GM12878 (cell line): ENCODE measurements at regions not wholly inside any gene's neighbourhood (a gene's known extent, or its start where the extent isn't known, plus 50 kb on each side); places are given as distances from the start of the nearest gene placed in this dataset.

Experiments used
- ATAC-seq: fragments of 200-7000 bp; cut with Tn5 transposase; 3 replicates; pipeline ENCODE4 v1.9.1; 2020; ENCODE audit warnings: mild to moderate bottlenecking, moderate library complexity
- BruUV-seq: library from RNA; stranded (reverse); fragments of 400-500 nt; replicated peaks from 2 replicates; lab custom pipeline; 2021; lab: Mats Ljungman, UMichigan
- CTCF ChIA-PET: fragments of 300-600 bp; sonication (Branson Sonifier 250); formaldehyde crosslinking; extraction: SDS; loops from one replicate; lab custom pipeline; 2021; ENCODE audit warnings: inconsistent platforms; lab: Yijun Ruan, JAX
- POLR2A ChIA-PET: fragments of 350-600 bp; formaldehyde crosslinking; extraction: SDS; loops from one replicate; lab custom pipeline; 2021; ENCODE audit warnings: inconsistent platforms; lab: Charles Lee
- RAD21 ChIA-PET: fragments of 300-600 bp; sonication (Branson Sonifier 250); formaldehyde crosslinking; loops from one replicate; lab custom pipeline; 2023; ENCODE audit warnings: antibody characterized with exemption; ENCODE audit not compliant: unreplicated experiment; lab: Charles Lee
- SMC1A ChIA-PET: fragments of 300-600 bp; sonication (Branson Sonifier 250); formaldehyde crosslinking; loops from one replicate; lab custom pipeline; 2023; ENCODE audit not compliant: unreplicated experiment, uncharacterized antibody; lab: Charles Lee
- DNase-seq: peaks from one replicate; pipeline ENCODE4 v3.0.0-alpha.2; 2011; ENCODE audit warnings: low read depth, low spot score
- FAIRE-seq: peaks from 3 replicates; lab custom pipeline; 2011; peaks lifted over from hg19 to GRCh38; lab: Jason Lieb, UNC
- H2AFZ ChIP-seq: 2 replicates; pipeline ENCODE4 v1.6.0; 2011; ENCODE audit warnings: low read depth, low read length, control low read depth; ENCODE audit not compliant: control insufficient read depth
- H3K27ac ChIP-seq: 2 replicates; pipeline ENCODE4 v1.5.1; 2011; ENCODE audit warnings: control low read depth; ENCODE audit not compliant: control insufficient read depth, insufficient read depth
- H3K27me3 ChIP-seq, 2 experiments: replicated peaks in 1 of 2; 2 replicates each; pipeline versions ENCODE4 v1.6.0 to v1.6.1; 2011; ENCODE audit warnings: low read length in 1 of 2; ENCODE audit not compliant: control insufficient read depth in 2 of 2, insufficient read depth in 2 of 2
- H3K36me3 ChIP-seq, 2 experiments: 2 replicates each; pipeline ENCODE4 v1.5.1; 2011; ENCODE audit warnings: low read length in 1 of 2; ENCODE audit not compliant: control insufficient read depth in 2 of 2, insufficient read depth in 2 of 2
- H3K4me1 ChIP-seq: 2 replicates; pipeline ENCODE4 v1.6.1; 2011; ENCODE audit warnings: mild to moderate bottlenecking, low read length, moderate library complexity, mixed read lengths; ENCODE audit not compliant: control insufficient read depth, insufficient read depth
- H3K4me2 ChIP-seq: 2 replicates; pipeline ENCODE4 v1.6.0; 2011; ENCODE audit warnings: control low read depth; ENCODE audit not compliant: control insufficient read depth, insufficient read depth
- H3K4me3 ChIP-seq: fragments of 200-600 bp; sonication (generic); 2 replicates; pipeline ENCODE4 v1.5.1; 2016
- H3K79me2 ChIP-seq: 2 replicates; pipeline ENCODE4 v1.6.0; 2011; ENCODE audit warnings: low read length; ENCODE audit not compliant: control insufficient read depth, insufficient read depth
- H3K9ac ChIP-seq: 2 replicates; pipeline ENCODE4 v1.8.0; 2011; ENCODE audit warnings: low read length, control low read depth, mixed read lengths; ENCODE audit not compliant: control insufficient read depth, insufficient read depth
- H3K9me3 ChIP-seq: replicated peaks from 3 replicates; pipeline ENCODE4 v1.5.1; 2011; ENCODE audit warnings: mild to moderate bottlenecking, low read length; ENCODE audit not compliant: control insufficient read depth, insufficient read depth
- H4K20me1 ChIP-seq: 2 replicates; pipeline ENCODE4 v1.6.0; 2011; ENCODE audit not compliant: control insufficient read depth, insufficient read depth
- CBX5 ChIP-seq: sonication (generic); IDR thresholded peaks from 2 replicates; pipeline ENCODE4 v1.6.1; 2016; ENCODE audit warnings: low read depth, moderate library complexity, mild to moderate bottlenecking, inconsistent platforms
- FOXK2 ChIP-seq: fragments of 450-650 bp; IDR thresholded peaks from 2 replicates; pipeline ENCODE4 v1.6.1; 2017; ENCODE audit warnings: mild to moderate bottlenecking, moderate library complexity
- GABPA ChIP-seq: IDR thresholded peaks from 2 replicates; pipeline ENCODE4 v1.6.1; 2014; ENCODE audit warnings: antibody characterized with exemption, low read depth, mild to moderate bottlenecking, inconsistent platforms
- HCFC1 ChIP-seq: fragments of 150-350 bp; IDR thresholded peaks from 2 replicates; pipeline ENCODE4 v1.6.1; 2014; ENCODE audit warnings: low read length
- MTA3 ChIP-seq: IDR thresholded peaks from 2 replicates; pipeline ENCODE4 v1.6.1; 2012; ENCODE audit warnings: low read length, inconsistent platforms, borderline replicate concordance
- NR2C2 ChIP-seq: IDR thresholded peaks from 2 replicates; pipeline ENCODE4 v1.6.1; 2011; ENCODE audit warnings: borderline replicate concordance, low read depth; ENCODE audit not compliant: control insufficient read depth, insufficient read length
- POLR2A ChIP-seq: IDR thresholded peaks from 2 replicates; pipeline ENCODE4 v1.6.1; 2011; ENCODE audit warnings: low read depth, mild to moderate bottlenecking, low read length
- POLR2AphosphoS5 ChIP-seq: IDR thresholded peaks from 2 replicates; pipeline ENCODE4 v1.6.1; 2011; ENCODE audit warnings: mild to moderate bottlenecking, low read length, inconsistent platforms
- TAF1 ChIP-seq: IDR thresholded peaks from 2 replicates; pipeline ENCODE4 v1.6.1; 2011; ENCODE audit warnings: mild to moderate bottlenecking, low read depth, low read length, borderline replicate concordance
- WGBS: methylation state at CpG from one replicate; pipeline ENCODE4 v1.1.6; 2016; ENCODE audit warnings: low lambda C conversion rate; ENCODE audit not compliant: insufficient replicate concordance, insufficient coverage; ENCODE audit errors: missing lambda C conversion rate; 5-methylcytosine and 5-hydroxymethylcytosine counted together
- in situ Hi-C: fragments of 300-500 bp; cut with MboI; formaldehyde crosslinking; loops from 9 replicates; pipeline ENCODE4 v1.14.3; 2018; ENCODE audit warnings: mixed read lengths
- intact Hi-C: fragments of 100-400 bp; cut with micrococcal nuclease; formaldehyde crosslinking; loops from one replicate; pipeline ENCODE4 v1.14.2; 2022; ENCODE audit not compliant: unreplicated experiment
- TF ChIP-seq, protein P1 (sequence below): fragments of 450-650 bp; IDR thresholded peaks from 2 replicates; pipeline ENCODE4 v1.6.1; 2016; ENCODE audit warnings: mild to moderate bottlenecking
- TF ChIP-seq, protein P2 (sequence below): fragments of 150-350 bp; IDR thresholded peaks from 2 replicates; pipeline ENCODE4 v1.6.1; 2014; ENCODE audit warnings: mild to moderate bottlenecking, low read depth, low read length
- TF ChIP-seq, protein P3 (sequence below): fragments of 450-650 bp; IDR thresholded peaks from 2 replicates; pipeline ENCODE4 v1.6.1; 2017; ENCODE audit warnings: mild to moderate bottlenecking
- TF ChIP-seq, protein P4 (sequence below), 3 experiments: IDR thresholded peaks in 2 of 3; conservative IDR thresholded peaks in 1 of 3; 2 replicates each; pipeline ENCODE4 v1.5.1; 2011; ENCODE audit warnings: low read depth in 3 of 3, low read length in 3 of 3, mild to moderate bottlenecking in 3 of 3, control low read depth in 2 of 3, moderate library complexity in 2 of 3, inconsistent platforms in 1 of 3, mixed read lengths in 1 of 3; ENCODE audit not compliant: control insufficient read depth in 2 of 3, insufficient read depth in 1 of 3; ENCODE audit errors: extremely low read depth in 1 of 3
- TF ChIP-seq, protein P5 (sequence below): fragments of 150-350 bp; IDR thresholded peaks from 2 replicates; pipeline ENCODE4 v1.6.1; 2016; ENCODE audit warnings: low read depth, low read length

DNA sequence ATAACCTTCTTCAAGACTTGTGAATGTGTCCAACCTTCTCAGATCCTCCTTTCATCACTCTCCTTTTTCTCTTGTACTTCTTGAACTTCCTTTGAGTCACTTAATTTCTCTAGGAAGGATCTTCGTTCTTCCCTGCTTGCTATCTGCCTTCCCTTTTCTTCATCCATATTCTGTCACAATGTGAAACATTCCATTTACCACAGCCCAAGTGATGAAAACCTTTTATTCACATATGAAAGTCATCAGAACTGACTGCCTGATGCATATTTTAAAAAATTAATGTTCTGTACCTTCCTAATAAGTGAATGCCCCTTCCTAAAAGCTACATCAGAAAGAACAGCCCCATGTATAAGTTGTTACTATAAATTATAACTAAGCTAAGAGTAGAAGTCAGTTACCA is 520.4 kb upstream of the LUZP2 start:
- H2AFZ ChIP-seq: no peak overlapping the region
- no peak for FAIRE-seq

More for the DNA sequence above, 520.4 kb upstream of the LUZP2 start:
- SMC1A ChIA-PET: interaction anchor here (1.6 kb wide), 1 partner anchor 31 kb away, joined by 4 read pairs; no protein-coding TSS in a partner anchor
- Histone ChIP-seq H3K4me2 (no peak overlapping the region), H3K79me2 (no peaks in the 10 kb centered on the region), H3K27me3 (no peaks in the 10 kb centered on the region), H3K36me3 (no peaks in the 10 kb centered on the region), H4K20me1 (no peaks in the 10 kb centered on the region), H3K4me3 (no peak overlapping the region), H3K9ac (no peak overlapping the region), H3K4me1 (no peaks in the 10 kb centered on the region), H3K27ac (no peak overlapping the region), H3K9me3 (no peaks in the 10 kb centered on the region)
- 0% methylated on average over 1 of the region's 1 CpG for WGBS
- POLR2A ChIA-PET: interaction anchor here (0.6 kb wide), 1 partner anchor 1759 kb away, joined by 3 read pairs; no protein-coding TSS in a partner anchor
- RAD21 ChIA-PET: no interaction called here
- TF ChIP-seq, protein P1, sequence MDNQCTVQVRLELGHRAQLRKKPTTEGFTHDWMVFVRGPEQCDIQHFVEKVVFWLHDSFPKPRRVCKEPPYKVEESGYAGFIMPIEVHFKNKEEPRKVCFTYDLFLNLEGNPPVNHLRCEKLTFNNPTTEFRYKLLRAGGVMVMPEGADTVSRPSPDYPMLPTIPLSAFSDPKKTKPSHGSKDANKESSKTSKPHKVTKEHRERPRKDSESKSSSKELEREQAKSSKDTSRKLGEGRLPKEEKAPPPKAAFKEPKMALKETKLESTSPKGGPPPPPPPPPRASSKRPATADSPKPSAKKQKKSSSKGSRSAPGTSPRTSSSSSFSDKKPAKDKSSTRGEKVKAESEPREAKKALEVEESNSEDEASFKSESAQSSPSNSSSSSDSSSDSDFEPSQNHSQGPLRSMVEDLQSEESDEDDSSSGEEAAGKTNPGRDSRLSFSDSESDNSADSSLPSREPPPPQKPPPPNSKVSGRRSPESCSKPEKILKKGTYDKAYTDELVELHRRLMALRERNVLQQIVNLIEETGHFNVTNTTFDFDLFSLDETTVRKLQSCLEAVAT: no peak
- TF ChIP-seq GABPA (no peak), FOXK2 (no peak), TAF1 (no peak), CBX5 (no peak), MTA3 (no peak), HCFC1 (no peak), POLR2AphosphoS5 (no peak), NR2C2 (no peak), POLR2A (no peak)
- TF ChIP-seq, protein P2, sequence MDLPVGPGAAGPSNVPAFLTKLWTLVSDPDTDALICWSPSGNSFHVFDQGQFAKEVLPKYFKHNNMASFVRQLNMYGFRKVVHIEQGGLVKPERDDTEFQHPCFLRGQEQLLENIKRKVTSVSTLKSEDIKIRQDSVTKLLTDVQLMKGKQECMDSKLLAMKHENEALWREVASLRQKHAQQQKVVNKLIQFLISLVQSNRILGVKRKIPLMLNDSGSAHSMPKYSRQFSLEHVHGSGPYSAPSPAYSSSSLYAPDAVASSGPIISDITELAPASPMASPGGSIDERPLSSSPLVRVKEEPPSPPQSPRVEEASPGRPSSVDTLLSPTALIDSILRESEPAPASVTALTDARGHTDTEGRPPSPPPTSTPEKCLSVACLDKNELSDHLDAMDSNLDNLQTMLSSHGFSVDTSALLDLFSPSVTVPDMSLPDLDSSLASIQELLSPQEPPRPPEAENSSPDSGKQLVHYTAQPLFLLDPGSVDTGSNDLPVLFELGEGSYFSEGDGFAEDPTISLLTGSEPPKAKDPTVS: no peak
- TF ChIP-seq, protein P3, sequence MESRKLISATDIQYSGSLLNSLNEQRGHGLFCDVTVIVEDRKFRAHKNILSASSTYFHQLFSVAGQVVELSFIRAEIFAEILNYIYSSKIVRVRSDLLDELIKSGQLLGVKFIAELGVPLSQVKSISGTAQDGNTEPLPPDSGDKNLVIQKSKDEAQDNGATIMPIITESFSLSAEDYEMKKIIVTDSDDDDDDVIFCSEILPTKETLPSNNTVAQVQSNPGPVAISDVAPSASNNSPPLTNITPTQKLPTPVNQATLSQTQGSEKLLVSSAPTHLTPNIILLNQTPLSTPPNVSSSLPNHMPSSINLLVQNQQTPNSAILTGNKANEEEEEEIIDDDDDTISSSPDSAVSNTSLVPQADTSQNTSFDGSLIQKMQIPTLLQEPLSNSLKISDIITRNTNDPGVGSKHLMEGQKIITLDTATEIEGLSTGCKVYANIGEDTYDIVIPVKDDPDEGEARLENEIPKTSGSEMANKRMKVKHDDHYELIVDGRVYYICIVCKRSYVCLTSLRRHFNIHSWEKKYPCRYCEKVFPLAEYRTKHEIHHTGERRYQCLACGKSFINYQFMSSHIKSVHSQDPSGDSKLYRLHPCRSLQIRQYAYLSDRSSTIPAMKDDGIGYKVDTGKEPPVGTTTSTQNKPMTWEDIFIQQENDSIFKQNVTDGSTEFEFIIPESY: no peak
- TF ChIP-seq, protein P4, sequence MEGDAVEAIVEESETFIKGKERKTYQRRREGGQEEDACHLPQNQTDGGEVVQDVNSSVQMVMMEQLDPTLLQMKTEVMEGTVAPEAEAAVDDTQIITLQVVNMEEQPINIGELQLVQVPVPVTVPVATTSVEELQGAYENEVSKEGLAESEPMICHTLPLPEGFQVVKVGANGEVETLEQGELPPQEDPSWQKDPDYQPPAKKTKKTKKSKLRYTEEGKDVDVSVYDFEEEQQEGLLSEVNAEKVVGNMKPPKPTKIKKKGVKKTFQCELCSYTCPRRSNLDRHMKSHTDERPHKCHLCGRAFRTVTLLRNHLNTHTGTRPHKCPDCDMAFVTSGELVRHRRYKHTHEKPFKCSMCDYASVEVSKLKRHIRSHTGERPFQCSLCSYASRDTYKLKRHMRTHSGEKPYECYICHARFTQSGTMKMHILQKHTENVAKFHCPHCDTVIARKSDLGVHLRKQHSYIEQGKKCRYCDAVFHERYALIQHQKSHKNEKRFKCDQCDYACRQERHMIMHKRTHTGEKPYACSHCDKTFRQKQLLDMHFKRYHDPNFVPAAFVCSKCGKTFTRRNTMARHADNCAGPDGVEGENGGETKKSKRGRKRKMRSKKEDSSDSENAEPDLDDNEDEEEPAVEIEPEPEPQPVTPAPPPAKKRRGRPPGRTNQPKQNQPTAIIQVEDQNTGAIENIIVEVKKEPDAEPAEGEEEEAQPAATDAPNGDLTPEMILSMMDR (IDR thresholded peaks at IDR 0.05 in 2 of 3, conservative IDR thresholded peaks at IDR 0.05 in 1 of 3; ENCODE audit: control insufficient read depth in 2 of 3, extremely low read depth in 1 of 3, insufficient read depth in 1 of 3, low read depth in 3 of 3, low read length in 3 of 3): no peak
- TF ChIP-seq, protein P5, sequence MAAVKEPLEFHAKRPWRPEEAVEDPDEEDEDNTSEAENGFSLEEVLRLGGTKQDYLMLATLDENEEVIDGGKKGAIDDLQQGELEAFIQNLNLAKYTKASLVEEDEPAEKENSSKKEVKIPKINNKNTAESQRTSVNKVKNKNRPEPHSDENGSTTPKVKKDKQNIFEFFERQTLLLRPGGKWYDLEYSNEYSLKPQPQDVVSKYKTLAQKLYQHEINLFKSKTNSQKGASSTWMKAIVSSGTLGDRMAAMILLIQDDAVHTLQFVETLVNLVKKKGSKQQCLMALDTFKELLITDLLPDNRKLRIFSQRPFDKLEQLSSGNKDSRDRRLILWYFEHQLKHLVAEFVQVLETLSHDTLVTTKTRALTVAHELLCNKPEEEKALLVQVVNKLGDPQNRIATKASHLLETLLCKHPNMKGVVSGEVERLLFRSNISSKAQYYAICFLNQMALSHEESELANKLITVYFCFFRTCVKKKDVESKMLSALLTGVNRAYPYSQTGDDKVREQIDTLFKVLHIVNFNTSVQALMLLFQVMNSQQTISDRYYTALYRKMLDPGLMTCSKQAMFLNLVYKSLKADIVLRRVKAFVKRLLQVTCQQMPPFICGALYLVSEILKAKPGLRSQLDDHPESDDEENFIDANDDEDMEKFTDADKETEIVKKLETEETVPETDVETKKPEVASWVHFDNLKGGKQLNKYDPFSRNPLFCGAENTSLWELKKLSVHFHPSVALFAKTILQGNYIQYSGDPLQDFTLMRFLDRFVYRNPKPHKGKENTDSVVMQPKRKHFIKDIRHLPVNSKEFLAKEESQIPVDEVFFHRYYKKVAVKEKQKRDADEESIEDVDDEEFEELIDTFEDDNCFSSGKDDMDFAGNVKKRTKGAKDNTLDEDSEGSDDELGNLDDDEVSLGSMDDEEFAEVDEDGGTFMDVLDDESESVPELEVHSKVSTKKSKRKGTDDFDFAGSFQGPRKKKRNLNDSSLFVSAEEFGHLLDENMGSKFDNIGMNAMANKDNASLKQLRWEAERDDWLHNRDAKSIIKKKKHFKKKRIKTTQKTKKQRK: no peak
- in situ Hi-C loops (no loop called here), intact Hi-C loops (no loop called here)
- DNase-seq (no peak), ATAC-seq (no peak)
- no TSS peak for BruUV-seq
- CTCF ChIA-PET: no interaction called here
